ENCODE measurements at regions not wholly inside any gene's neighbourhood (a gene's known extent, or its start where the extent isn't known, plus 50 kb on each side); places are given as distances from the start of the nearest gene placed in this dataset.
"Not testable (repeated sequence)": the region's sequence is repeated elsewhere in the genome, so short reads cannot be mapped to it uniquely, and the experiment has no call there.

DNA sequence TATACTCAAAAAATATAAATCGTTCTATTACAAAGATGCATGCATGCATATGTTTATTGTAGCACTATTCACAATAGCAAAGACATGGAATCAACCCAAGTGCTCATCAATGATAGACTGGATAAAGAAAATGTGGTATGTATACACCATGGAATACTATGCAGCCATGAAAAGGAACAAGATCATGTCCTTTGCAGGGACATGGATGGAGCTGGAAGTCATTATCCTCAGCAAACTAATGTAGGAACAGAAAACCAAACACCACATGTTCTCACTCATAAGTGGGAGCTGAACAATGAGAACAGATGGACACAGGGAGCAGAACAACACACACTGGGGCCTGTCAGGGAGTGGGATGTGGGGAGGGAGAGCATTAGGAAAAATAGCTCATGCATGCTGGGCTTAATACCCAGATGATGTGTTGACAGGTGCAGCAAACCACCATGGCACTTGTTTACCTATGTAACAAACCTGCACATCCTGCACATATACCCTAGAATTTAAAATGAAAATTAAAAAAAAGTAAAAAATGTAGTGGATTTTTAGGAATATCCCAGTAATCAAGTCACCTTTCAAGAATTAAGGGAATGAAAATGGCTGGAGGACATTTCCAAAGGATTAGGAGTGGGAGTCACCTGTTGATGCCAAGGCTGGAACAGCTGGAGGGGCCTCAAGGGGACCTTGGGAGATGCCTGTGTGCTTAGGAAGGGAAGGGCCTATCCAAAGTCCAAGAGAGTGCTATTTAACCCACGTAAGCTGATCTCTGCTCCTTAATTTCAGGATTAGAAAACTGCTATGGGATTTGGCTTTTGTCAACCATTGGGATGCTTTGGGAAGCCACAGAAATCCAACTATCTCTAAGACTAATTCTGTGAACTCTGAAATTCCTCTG, 156.9 kb upstream of the FAM20A start:
- H3K4me1 ChIP-seq (ENCODE audit: control insufficient read depth, low read depth, low read length) = not testable (repeated sequence)

DNA sequence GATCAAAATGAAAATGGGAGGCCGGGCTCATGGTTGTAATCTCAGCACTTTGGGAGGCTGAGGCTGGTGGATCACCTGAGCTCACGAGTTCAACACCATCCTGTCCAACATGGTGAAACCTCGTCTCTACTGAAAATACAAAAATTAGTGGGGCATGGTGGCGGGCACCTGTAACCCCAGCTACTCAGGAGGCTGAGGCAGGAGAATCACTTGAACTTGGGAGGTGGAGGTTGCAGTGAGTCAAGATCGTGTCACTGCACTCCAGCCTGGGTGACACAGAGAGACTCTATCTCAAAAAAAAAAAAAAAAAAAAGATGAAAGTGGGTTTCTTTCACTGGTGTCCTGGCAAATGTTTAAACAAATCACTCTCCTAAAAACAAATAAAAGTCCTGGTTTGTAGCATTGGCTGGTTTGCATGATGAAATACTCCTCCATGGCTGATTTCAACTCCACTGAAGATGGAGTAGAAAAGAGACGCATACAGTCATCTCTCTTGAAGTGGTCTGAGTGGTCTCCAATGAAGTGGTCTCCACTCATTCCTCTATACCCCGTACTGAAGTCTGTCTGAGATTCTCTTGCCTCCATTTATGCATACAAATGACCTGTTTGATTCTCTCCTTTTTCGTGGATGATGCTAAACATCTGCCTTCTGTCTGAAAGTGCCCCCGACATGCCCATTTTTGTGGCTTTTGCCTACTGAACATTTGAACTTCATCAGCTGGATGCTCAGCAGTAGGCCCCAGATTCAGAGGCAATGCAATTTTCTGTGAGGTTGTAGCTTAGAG, 153.0 kb upstream of the FAM20A start:
- no peaks in the 10 kb centered on the region for H3K27me3 ChIP-seq (ENCODE audit: control insufficient read depth, insufficient read depth, low read length)
- H3K36me3 ChIP-seq (ENCODE audit: control insufficient read depth, low read depth, low read length) = no peaks in the 10 kb centered on the region
- H3K4me1 ChIP-seq (ENCODE audit: control insufficient read depth, low read depth, low read length) = peaks cover 13% of the 10 kb centered on the region
- H3K4me3 ChIP-seq (ENCODE audit: low read length) = no peak overlapping the region
- no peaks in the 10 kb centered on the region for H3K9me3 ChIP-seq (ENCODE audit: control insufficient read depth, low read depth, low read length)
- no peak overlapping the region for H3K27ac ChIP-seq (ENCODE audit: low read length)
- H3K9ac ChIP-seq (ENCODE audit: low read length) = no peak overlapping the region

More for the DNA sequence above, 156.9 kb upstream of the FAM20A start:
- H3K27me3 ChIP-seq (ENCODE audit: control insufficient read depth, insufficient read depth, low read length); H3K27ac ChIP-seq (ENCODE audit: low read length); H3K9ac ChIP-seq (ENCODE audit: low read length); H3K4me3 ChIP-seq (ENCODE audit: low read length); H3K36me3 ChIP-seq (ENCODE audit: control insufficient read depth, low read depth, low read length); H3K9me3 ChIP-seq (ENCODE audit: control insufficient read depth, low read depth, low read length): not testable (repeated sequence)

- H3K36me3 ChIP-seq (ENCODE audit: control insufficient read depth, low read depth, low read length) = no peaks in the 10 kb centered on the region
- H3K27me3 ChIP-seq (ENCODE audit: control insufficient read depth, insufficient read depth, low read length) = no peaks in the 10 kb centered on the region
- no peak overlapping the region for H3K27ac ChIP-seq (ENCODE audit: low read length)
- no peak overlapping the region for H3K4me3 ChIP-seq (ENCODE audit: low read length)
- H3K4me1 ChIP-seq (ENCODE audit: control insufficient read depth, low read depth, low read length) = peaks cover 9% of the 10 kb centered on the region
- no peaks in the 10 kb centered on the region for H3K9me3 ChIP-seq (ENCODE audit: control insufficient read depth, low read depth, low read length)
- H3K9ac ChIP-seq (ENCODE audit: low read length) = no peak overlapping the region
Measured at GRCh38 chr17:68750208-68750562, 149.0 kb upstream of the FAM20A start.

DNA sequence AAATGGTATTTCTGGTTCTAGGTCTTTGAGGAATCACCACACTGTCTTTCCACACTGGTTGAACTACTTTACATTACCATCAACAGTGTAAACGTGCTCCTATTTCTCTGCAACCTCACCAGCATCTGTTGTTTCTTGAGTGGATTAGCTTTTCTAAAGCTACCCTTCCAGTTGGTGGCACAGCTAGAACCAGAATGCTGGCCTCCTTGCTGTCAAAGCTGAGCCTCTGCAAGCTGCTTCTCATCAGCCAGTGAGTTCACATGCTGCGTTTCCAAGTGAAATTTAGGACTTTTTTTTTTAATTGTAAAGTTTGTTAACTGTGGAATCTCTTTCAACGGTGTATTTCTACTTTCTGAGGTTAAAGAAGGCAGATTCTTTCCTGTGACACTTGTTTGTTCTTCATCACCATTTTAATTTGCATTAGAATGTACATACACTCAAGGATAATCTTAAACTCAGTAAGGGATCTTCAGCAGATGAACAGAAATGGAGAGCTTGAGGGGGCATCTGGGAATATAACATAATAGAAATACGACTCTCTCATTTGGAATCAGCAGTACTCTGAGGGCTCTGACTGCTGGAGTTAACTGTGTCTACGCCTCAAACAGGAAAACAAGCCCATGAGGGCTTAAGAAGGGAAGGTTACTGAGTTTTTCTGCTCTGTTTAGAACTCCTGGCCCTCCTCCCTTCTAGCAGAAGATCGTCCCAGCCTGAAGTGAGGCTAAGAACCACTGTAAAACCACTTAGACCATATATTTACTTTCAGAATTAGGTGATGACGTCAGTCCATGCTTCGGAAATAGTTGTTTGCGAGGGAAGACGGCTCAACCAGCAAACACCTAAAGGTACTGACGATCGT, 148.4 kb upstream of the FAM20A start:
- Histone ChIP-seq H3K9ac (ENCODE audit: low read length) (no peak overlapping the region), H3K4me1 (ENCODE audit: control insufficient read depth, low read depth, low read length) (peaks cover 9% of the 10 kb centered on the region), H3K9me3 (ENCODE audit: control insufficient read depth, low read depth, low read length) (no peaks in the 10 kb centered on the region), H3K4me3 (ENCODE audit: low read length) (no peak overlapping the region), H3K36me3 (ENCODE audit: control insufficient read depth, low read depth, low read length) (no peaks in the 10 kb centered on the region), H3K27me3 (ENCODE audit: control insufficient read depth, insufficient read depth, low read length) (no peaks in the 10 kb centered on the region), H3K27ac (ENCODE audit: low read length) (peak overlapping the region; percentile 84)

DNA sequence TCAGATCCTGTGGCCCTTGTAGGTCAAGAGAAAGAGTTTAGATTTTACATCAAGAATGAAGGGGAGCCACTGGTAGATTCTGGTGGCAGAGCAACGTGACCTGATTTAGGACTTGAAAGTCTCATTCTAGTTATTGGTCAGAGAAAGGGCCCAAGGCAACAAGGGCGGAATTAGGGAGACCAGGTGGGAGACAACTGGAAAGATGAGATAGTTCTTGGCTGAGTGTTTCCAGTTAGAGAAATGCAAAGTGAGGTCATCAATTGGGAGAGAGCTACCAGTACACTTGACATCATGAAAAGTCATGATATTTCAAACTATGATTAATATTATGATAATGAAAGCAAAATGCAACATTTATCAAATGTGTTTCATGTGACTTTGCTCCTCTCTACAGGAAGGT, 147.2 kb upstream of the FAM20A start:
- peaks cover 9% of the 10 kb centered on the region for H3K4me1 ChIP-seq (ENCODE audit: control insufficient read depth, low read depth, low read length)
- no peak overlapping the region for H3K4me3 ChIP-seq (ENCODE audit: low read length)
- H3K27ac ChIP-seq (ENCODE audit: low read length) = no peak overlapping the region
- H3K27me3 ChIP-seq (ENCODE audit: control insufficient read depth, insufficient read depth, low read length) = no peaks in the 10 kb centered on the region
- H3K9me3 ChIP-seq (ENCODE audit: control insufficient read depth, low read depth, low read length) = no peaks in the 10 kb centered on the region
- H3K36me3 ChIP-seq (ENCODE audit: control insufficient read depth, low read depth, low read length) = no peaks in the 10 kb centered on the region
- H3K9ac ChIP-seq (ENCODE audit: low read length) = no peak overlapping the region

DNA sequence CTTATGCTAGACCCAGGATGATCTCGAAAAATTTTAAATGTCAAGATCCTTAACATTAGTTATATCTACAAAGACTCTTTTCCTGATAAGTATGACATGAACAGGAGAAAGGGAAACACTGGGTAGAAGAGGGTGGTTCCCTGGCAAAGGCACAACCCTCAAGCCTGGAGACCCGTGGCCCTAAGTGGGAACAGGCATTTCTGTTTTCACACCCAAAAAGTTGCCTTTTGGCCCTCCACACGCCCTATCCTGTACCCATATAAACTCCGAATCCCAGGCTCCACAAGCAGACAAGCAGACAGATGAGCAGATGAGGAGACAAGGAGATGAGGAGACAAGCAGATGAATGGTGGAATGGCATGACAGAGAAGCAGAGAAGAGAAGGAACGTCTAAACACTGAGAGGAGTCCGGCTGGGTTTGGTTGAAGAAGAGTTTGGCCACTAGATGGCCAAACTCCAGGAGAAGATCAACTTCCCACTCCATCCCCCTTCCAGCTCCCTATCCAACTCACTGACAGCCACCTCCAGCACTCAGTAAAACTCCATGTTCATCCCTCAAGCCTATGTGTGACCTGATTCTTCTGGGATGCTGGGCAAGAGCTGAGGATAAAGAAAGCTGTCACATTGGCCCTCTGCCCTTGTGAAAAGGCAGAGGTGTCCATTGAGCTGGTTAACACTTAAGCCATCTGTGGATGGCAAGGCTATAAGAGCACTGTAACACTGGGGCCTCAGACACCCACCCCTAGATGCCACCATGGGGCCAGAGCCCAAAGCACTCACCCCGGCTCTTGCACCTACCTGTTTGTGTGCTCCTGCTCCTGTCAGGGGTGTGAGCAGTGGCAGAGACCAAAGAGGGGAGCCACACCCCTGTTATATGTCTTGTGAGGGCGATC, 139.6 kb upstream of the FAM20A start:
- no peak overlapping the region for H3K27ac ChIP-seq (ENCODE audit: low read length)
- peaks cover 8% of the 10 kb centered on the region for H3K4me1 ChIP-seq (ENCODE audit: control insufficient read depth, low read depth, low read length)
- no peak overlapping the region for H3K9ac ChIP-seq (ENCODE audit: low read length)
- no peak overlapping the region for H3K4me3 ChIP-seq (ENCODE audit: low read length)
- no peaks in the 10 kb centered on the region for H3K36me3 ChIP-seq (ENCODE audit: control insufficient read depth, low read depth, low read length)
- no peaks in the 10 kb centered on the region for H3K27me3 ChIP-seq (ENCODE audit: control insufficient read depth, insufficient read depth, low read length)
- H3K9me3 ChIP-seq (ENCODE audit: control insufficient read depth, low read depth, low read length) = no peaks in the 10 kb centered on the region

- Histone ChIP-seq H3K27me3 (ENCODE audit: control insufficient read depth, insufficient read depth, low read length) (no peaks in the 10 kb centered on the region), H3K27ac (ENCODE audit: low read length) (no peak overlapping the region), H3K4me1 (ENCODE audit: control insufficient read depth, low read depth, low read length) (peaks cover 32% of the 10 kb centered on the region), H3K9me3 (ENCODE audit: control insufficient read depth, low read depth, low read length) (no peaks in the 10 kb centered on the region), H3K4me3 (ENCODE audit: low read length) (no peak overlapping the region), H3K9ac (ENCODE audit: low read length) (no peak overlapping the region), H3K36me3 (ENCODE audit: control insufficient read depth, low read depth, low read length) (no peaks in the 10 kb centered on the region)
Measured at GRCh38 chr17:68737761-68738443, 136.7 kb upstream of the FAM20A start.

- H3K9ac ChIP-seq (ENCODE audit: low read length) = no peak overlapping the region
- H3K27ac ChIP-seq (ENCODE audit: low read length) = no peak overlapping the region
- no peak overlapping the region for H3K4me3 ChIP-seq (ENCODE audit: low read length)
- no peaks in the 10 kb centered on the region for H3K9me3 ChIP-seq (ENCODE audit: control insufficient read depth, low read depth, low read length)
- H3K36me3 ChIP-seq (ENCODE audit: control insufficient read depth, low read depth, low read length) = no peaks in the 10 kb centered on the region
- H3K27me3 ChIP-seq (ENCODE audit: control insufficient read depth, insufficient read depth, low read length) = no peaks in the 10 kb centered on the region
- H3K4me1 ChIP-seq (ENCODE audit: control insufficient read depth, low read depth, low read length) = peaks cover 49% of the 10 kb centered on the region
Measured at GRCh38 chr17:68734931-68735330, 133.8 kb upstream of the FAM20A start.

DNA sequence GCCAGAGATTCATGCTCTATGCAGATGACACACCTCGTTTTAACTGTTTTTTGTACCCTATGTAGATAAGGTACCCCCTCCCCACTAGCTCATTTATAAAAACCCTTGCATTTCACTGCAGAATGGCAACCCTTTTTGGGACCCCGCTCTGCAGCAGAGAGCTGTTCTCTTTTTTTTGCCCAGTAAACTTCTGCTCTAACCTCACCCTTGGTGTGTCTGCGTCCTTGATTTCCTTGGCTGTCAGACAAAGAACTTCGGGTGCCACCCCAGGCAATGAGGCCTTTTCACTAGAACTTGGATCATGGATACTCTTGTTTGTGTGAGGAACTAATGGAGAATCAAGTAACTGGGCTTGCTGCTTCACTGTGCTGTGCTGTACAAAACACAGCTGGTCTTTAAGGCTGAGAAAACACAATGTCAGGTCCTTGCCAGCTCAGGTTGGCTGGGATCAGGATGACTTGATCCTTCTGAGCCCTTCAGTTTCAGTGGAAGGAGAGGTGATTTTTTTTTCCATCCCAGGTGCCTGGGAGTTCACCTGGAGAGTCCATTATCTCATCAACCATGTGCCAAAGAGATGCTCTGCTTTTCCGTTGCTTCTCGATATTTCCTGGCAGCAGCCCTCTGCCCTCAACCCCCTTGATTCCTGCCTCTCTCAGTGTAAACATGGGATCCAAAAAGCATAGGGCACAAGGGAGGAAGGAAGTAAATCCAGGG, 133.2 kb upstream of the FAM20A start:
- peaks cover 49% of the 10 kb centered on the region for H3K4me1 ChIP-seq (ENCODE audit: control insufficient read depth, low read depth, low read length)
- no peaks in the 10 kb centered on the region for H3K9me3 ChIP-seq (ENCODE audit: control insufficient read depth, low read depth, low read length)
- peak overlapping the region; percentile 59 for H3K9ac ChIP-seq (ENCODE audit: low read length)
- no peaks in the 10 kb centered on the region for H3K27me3 ChIP-seq (ENCODE audit: control insufficient read depth, insufficient read depth, low read length)
- no peak overlapping the region for H3K4me3 ChIP-seq (ENCODE audit: low read length)
- H3K27ac ChIP-seq (ENCODE audit: low read length) = peak overlapping the region; percentile 81
- H3K36me3 ChIP-seq (ENCODE audit: control insufficient read depth, low read depth, low read length) = no peaks in the 10 kb centered on the region
